ENCODE measurements at regions not wholly inside any gene's neighbourhood (a gene's known extent, or its start where the extent isn't known, plus 50 kb on each side); places are given as distances from the start of the nearest gene placed in this dataset.

DNA sequence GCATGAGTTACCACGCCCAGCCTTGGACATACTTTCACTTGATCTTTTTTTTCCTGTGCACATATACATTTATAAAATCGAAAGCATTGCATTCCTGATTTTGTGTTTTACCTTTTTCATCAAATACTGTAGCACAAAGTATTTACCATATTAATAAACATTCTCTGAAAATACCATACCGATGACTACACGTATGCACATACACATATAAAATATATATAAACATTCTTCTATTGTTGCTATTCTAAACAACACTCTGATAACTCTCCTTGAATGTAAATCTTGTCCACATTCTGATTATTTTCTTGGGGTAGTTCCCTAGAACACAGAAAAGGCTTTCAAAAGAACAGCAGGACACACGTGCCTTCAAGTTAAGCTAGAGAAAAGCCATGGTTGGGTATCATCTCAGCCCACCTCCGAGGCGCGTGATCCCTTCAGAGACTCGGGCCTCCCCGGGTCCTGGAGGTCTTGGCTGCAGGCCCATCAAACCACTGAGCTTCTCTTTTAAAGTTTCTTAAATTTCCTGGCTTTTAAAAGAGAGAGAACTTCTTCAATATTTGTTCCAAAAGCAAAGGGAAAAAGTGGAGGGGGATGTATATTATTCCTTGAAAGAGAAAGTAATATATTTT lies 198.1 kb downstream of the MYLK4 start (continued):
- TF ChIP-seq CEBPB (IDR thresholded peaks at IDR 0.05; ENCODE audit: borderline replicate concordance, low read depth, low read length) (no peak), ATRX (CRISPR knock-in tag; IDR thresholded peaks at IDR 0.05; ENCODE audit: borderline replicate concordance) (no peak), TEAD2 (CRISPR knock-in tag; IDR thresholded peaks at IDR 0.05) (no peak), ZNF335 (CRISPR knock-in tag; IDR thresholded peaks at IDR 0.05) (no peak), ZNF747 (CRISPR knock-in tag; IDR thresholded peaks at IDR 0.05; ENCODE audit: borderline replicate concordance) (no peak), ZNF10 (CRISPR knock-in tag; IDR thresholded peaks at IDR 0.05; ENCODE audit: borderline replicate concordance, low read depth) (no peak)

DNA sequence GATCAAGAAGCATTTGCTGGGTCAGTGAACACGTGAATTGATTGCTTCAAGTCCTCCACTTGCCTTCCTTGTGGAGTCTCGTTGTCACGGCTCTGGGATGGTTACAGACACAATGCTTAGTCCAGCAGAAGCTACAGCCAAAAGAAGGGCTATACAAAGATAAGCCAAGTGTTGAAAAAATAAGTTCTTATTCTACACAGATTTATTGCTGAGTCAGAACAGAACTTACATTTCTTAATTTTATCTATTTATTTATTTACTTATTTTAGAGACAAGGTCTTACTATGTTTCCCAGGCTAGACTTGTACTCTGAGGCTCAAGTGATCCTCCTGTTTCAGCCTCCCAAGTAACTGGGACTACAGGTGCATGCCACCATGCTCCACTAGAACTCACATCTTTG lies 199.0 kb downstream of the MYLK4 start:
- Histone ChIP-seq H3K79me2 (ENCODE audit: insufficient read depth, low read length) (no peaks in the 10 kb centered on the region), H3K27me3 (ENCODE audit: control insufficient read depth in 1 of 2, insufficient read depth in 2 of 2, low read length in 2 of 2) (peaks cover 0 to 14% of the 10 kb centered on the region in 2 experiments; a peak in 3 of 5 replicates), H3K9ac (ENCODE audit: insufficient read depth, low read depth, low read length) (no peak overlapping the region), H3K4me2 (ENCODE audit: low read depth, low read length) (no peak overlapping the region), H4K20me1 (ENCODE audit: insufficient read depth, low read length) (no peaks in the 10 kb centered on the region), H2AFZ (ENCODE audit: low read length) (no peak overlapping the region), H3K36me3 (replicated peaks in 1 of 2; ENCODE audit: control insufficient read depth in 1 of 2, insufficient read depth in 2 of 2, low read length in 2 of 2) (no peaks in the 10 kb centered on the region), H3K9me3 (ENCODE audit: low read length) (no peaks in the 10 kb centered on the region), H3K4me1 (ENCODE audit: insufficient read depth, low read length) (peaks cover 8% of the 10 kb centered on the region), H3K27ac (ENCODE audit: extremely low read length, insufficient read depth, low read length) (no peak overlapping the region), H3K4me3 (replicated peaks in 1 of 3; ENCODE audit: insufficient read depth in 1 of 3, low read depth in 2 of 3, low read length in 3 of 3) (no peak overlapping the region)
- DNase-seq (ENCODE audit: low spot score), result no peak
- WGBS (ENCODE audit: low lambda C conversion rate), result 1% methylated on average over 3 of the region's 3 CpGs
- CTCF ChIA-PET (ENCODE audit: low intra/inter-chr PET ratio, low total read pairs), result no interaction called here
- intact Hi-C loops (cut with micrococcal nuclease; ENCODE audit: unreplicated experiment) (no loop called here), in situ Hi-C loops (cut with HindIII; ENCODE audit: extremely low pct_ligation_motif_present, low pct_unique_long_range_greater_than_20kb) (no loop called here)
- BruUV-seq (replicated peaks), result no TSS peak
- POLR2A ChIA-PET, result no interaction called here
- no peak for ATAC-seq
- FAIRE-seq, result no peak
- TF ChIP-seq MAFF (IDR thresholded peaks at IDR 0.05; ENCODE audit: low read depth, low read length) (peak; percentile 63; the same call in 1 of the 2 replicates), MXD4 (CRISPR knock-in tag; IDR thresholded peaks at IDR 0.05) (no peak), ZNF317 (CRISPR knock-in tag; IDR thresholded peaks at IDR 0.05) (no peak), MAFK (conservative IDR thresholded peaks at IDR 0.05 in 1 of 2, IDR thresholded peaks at IDR 0.05 in 1 of 2; ENCODE audit: low read length in 2 of 2) (peak; percentile 57 to 85), SRSF9 (IDR thresholded peaks at IDR 0.05; ENCODE audit: borderline replicate concordance, insufficient read depth, low read depth, low read length, poor library complexity, severe bottlenecking) (no peak)
- TF ChIP-seq, protein P1, sequence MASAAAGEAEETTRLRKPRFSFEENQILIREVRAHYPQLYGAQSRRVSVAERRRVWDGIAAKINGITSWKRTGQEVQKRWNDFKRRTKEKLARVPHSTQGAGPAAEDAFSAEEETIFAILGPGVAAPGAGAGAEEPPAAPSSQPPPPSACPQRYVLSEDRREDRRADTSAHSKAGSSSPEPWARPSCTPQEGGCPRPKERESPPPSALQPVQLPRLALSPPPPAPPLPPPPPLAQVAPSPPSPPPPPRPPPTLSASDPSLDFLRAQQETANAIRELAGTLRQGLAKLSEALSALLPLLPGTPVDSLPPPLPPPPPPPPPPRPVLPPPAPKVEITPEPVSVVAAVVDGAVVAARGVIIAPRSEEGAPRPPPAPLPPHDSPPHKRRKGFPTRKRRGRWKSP (CRISPR knock-in tag; IDR thresholded peaks at IDR 0.05), result no peak
